ENCODE measurements at regions not wholly inside any gene's neighbourhood (a gene's known extent, or its start where the extent isn't known, plus 50 kb on each side); places are given as distances from the start of the nearest gene placed in this dataset.

GRCh38 chr9:108257382-108257781 is 598.4 kb downstream of the ACTL7B start:
- Histone ChIP-seq H3K4me1 (ENCODE audit: insufficient read depth, low read length) (no peaks in the 10 kb centered on the region), H3K9ac (ENCODE audit: insufficient read depth, low read depth, low read length) (no peak overlapping the region), H4K20me1 (ENCODE audit: insufficient read depth, low read length) (no peaks in the 10 kb centered on the region), H3K4me3 (replicated peaks in 1 of 3; ENCODE audit: insufficient read depth in 1 of 3, low read depth in 2 of 3, low read length in 3 of 3) (no peak overlapping the region), H3K36me3 (replicated peaks in 1 of 2; ENCODE audit: control insufficient read depth in 1 of 2, insufficient read depth in 2 of 2, low read length in 2 of 2) (no peaks in the 10 kb centered on the region), H3K27ac (ENCODE audit: extremely low read length, insufficient read depth, low read length) (no peak overlapping the region), H3K79me2 (ENCODE audit: insufficient read depth, low read length) (no peaks in the 10 kb centered on the region), H2AFZ (ENCODE audit: low read length) (no peak overlapping the region), H3K27me3 (ENCODE audit: control insufficient read depth in 1 of 2, insufficient read depth in 2 of 2, low read length in 2 of 2) (no peaks in the 10 kb centered on the region), H3K4me2 (ENCODE audit: low read depth, low read length) (no peak overlapping the region), H3K9me3 (ENCODE audit: low read length) (no peaks in the 10 kb centered on the region)
- TF ChIP-seq MBD4 (IDR thresholded peaks at IDR 0.05; ENCODE audit: borderline replicate concordance, low read length) (no peak), HDAC2 (CRISPR knock-in tag; IDR thresholded peaks at IDR 0.05) (no peak), RFXANK (CRISPR knock-in tag; IDR thresholded peaks at IDR 0.05) (no peak), PATZ1 (CRISPR knock-in tag; IDR thresholded peaks at IDR 0.05) (no peak), TBX3 (IDR thresholded peaks at IDR 0.05; ENCODE audit: borderline replicate concordance) (no peak), ZNF570 (CRISPR knock-in tag; IDR thresholded peaks at IDR 0.05; ENCODE audit: borderline replicate concordance) (no peak), MED13 (CRISPR knock-in tag; IDR thresholded peaks at IDR 0.05) (no peak), ZSCAN21 (CRISPR knock-in tag; IDR thresholded peaks at IDR 0.05; ENCODE audit: borderline replicate concordance) (no peak), ZNF367 (CRISPR knock-in tag; IDR thresholded peaks at IDR 0.05; ENCODE audit: borderline replicate concordance) (no peak), IRF2 (CRISPR knock-in tag; IDR thresholded peaks at IDR 0.05) (no peak), FOSL2 (CRISPR knock-in tag; IDR thresholded peaks at IDR 0.05) (no peak), SNAPC5 (CRISPR knock-in tag; IDR thresholded peaks at IDR 0.05; ENCODE audit: borderline replicate concordance) (no peak), FOXA3 (CRISPR knock-in tag; IDR thresholded peaks at IDR 0.05) (no peak), MIER2 (CRISPR knock-in tag; IDR thresholded peaks at IDR 0.05) (no peak), HMG20A (CRISPR knock-in tag; IDR thresholded peaks at IDR 0.05; ENCODE audit: borderline replicate concordance) (no peak), CENPT (CRISPR knock-in tag; IDR thresholded peaks at IDR 0.05; ENCODE audit: low read depth) (no peak), ZKSCAN8 (CRISPR knock-in tag; IDR thresholded peaks at IDR 0.05; ENCODE audit: borderline replicate concordance) (no peak), ZNF616 (CRISPR knock-in tag; IDR thresholded peaks at IDR 0.05; ENCODE audit: low read depth) (no peak), HOXA9 (CRISPR knock-in tag; IDR thresholded peaks at IDR 0.05; ENCODE audit: borderline replicate concordance) (no peak), ZNF552 (CRISPR knock-in tag; IDR thresholded peaks at IDR 0.05; ENCODE audit: borderline replicate concordance) (no peak)
- DNase-seq (ENCODE audit: low spot score) (no peak), ATAC-seq (no peak), FAIRE-seq (no peak)
- 22% methylated on average over 5 of the region's 5 CpGs for WGBS (ENCODE audit: low lambda C conversion rate)
- in situ Hi-C loops (cut with HindIII; ENCODE audit: extremely low pct_ligation_motif_present, low pct_unique_long_range_greater_than_20kb), result no loop called here
- no TSS peak for BruUV-seq (replicated peaks)
- POLR2A ChIA-PET, result no interaction called here
- intact Hi-C loops (cut with micrococcal nuclease; ENCODE audit: unreplicated experiment), result no loop called here
- CTCF ChIA-PET (ENCODE audit: low intra/inter-chr PET ratio, low total read pairs), result no interaction called here

Data from HepG2 (cell line).